ENCODE measurements at regions not wholly inside any gene's neighbourhood (a gene's known extent, or its start where the extent isn't known, plus 50 kb on each side); places are given as distances from the start of the nearest gene placed in this dataset.

GRCh38 chr9:85405566-85405950 is 336.2 kb downstream of the AGTPBP1 start:
- TF ChIP-seq CTCF (IDR thresholded peaks at IDR 0.05; ENCODE audit: insufficient read depth, low read length, poor library complexity, severe bottlenecking) (no peak), EZH2phosphoT487 (conservative IDR thresholded peaks at IDR 0.05; ENCODE audit: low read length) (no peak)
